NCI-H2081 treated with DMSO at 0.1 percent for 48 hours (cell line): ENCODE measurements at regions not wholly inside any gene's neighbourhood (a gene's known extent, or its start where the extent isn't known, plus 50 kb on each side); places are given as distances from the start of the nearest gene placed in this dataset.
A peak's percentile ranks its signal among the peaks of the same experiment; 100 is the strongest.

Source experiments
- DNase-seq: peaks from one replicate; lab custom pipeline; 2025; lab: John Stamatoyannopoulos, UW

DNA sequence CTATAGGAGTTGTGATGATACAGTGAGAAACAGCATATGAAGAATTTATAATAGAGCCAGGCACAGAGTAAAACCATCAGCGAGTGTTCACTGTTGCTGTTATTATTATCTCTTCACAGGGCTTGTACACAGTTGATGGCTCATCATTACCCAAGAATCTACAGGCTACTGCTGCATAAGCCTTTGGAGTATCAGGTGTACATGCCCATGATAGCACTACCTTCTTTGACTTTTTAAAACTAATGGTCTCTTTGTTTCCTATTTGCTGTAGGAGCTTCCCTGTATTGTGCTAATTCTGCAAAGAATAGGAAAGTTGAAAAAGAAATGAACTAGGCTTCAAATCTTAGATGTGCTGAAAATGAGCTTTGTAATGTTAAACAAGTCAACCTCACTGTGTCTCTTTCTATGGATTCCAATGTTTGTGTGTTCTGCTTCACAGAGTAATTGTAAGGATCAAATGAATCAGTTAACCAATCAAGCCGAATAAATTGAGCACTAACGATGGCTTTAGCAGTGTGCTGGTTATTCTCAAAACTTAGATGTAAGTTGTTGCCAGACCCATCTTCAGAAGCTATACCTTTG, 138.8 kb downstream of the TUSC7 start:
- DNase-seq: no peak

DNA sequence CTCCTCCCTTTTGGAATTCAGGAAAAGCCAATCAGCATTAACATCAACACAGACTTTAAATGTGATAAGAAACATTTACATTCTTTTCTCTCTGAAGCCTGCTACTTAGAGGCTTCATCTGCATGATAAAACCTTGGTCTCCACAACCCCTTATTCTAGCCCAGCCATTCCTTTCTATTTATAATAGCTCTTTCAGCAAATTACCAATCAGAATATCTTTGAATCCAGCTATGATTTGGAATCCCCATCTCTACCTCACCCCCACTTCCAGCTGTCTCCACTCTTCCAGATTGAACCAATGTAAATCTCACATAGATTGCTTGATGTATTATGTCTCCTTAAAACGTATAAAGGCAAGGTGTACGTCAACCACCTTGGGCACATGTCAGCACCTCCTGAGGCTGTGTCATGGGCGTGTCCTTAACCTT, 139.7 kb downstream of the TUSC7 start:
- DNase-seq: no peak

DNA sequence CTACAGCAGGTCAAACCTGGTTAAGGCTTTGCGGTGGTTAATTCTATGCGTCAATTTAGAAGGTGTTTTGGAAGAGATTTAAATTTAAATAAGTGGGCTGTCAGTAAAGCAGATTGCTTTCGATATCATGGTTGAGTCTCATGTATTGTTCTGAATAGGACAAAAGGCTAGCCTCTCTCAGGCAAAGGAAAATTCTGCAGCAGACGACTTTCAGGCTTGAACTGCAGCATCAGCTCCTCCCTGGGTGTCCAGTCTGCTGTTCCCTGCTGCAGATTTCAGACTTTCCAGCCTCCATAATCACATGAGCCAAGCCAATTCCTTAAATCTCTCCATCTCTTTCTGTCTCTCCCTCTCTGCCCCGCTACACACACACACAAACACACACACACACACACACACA, 143.2 kb downstream of the TUSC7 start:
- no peak for DNase-seq

DNA sequence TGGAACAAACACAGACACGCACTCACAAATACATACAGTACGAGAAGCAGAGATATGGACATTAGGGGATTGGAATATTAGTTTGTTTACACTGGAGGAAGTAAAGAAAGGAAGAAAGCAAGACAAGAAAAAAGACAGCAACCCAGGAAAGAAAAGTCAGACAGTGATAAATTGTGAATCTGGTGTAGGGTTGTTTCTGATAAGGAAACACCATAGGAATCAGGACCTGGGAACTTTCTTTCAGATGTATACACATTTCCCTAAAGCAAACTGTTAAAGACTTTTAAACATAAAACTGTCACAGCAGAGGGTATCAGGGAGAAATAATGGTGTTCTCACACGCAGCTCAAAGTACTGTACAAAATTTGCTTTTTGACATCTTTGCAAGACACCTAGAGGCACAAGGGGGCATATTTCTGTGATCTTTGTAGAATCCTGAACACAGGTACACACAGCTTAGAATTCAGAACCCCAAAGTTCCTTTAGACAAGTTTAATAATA, 153.7 kb downstream of the TUSC7 start:
- no peak for DNase-seq

DNA sequence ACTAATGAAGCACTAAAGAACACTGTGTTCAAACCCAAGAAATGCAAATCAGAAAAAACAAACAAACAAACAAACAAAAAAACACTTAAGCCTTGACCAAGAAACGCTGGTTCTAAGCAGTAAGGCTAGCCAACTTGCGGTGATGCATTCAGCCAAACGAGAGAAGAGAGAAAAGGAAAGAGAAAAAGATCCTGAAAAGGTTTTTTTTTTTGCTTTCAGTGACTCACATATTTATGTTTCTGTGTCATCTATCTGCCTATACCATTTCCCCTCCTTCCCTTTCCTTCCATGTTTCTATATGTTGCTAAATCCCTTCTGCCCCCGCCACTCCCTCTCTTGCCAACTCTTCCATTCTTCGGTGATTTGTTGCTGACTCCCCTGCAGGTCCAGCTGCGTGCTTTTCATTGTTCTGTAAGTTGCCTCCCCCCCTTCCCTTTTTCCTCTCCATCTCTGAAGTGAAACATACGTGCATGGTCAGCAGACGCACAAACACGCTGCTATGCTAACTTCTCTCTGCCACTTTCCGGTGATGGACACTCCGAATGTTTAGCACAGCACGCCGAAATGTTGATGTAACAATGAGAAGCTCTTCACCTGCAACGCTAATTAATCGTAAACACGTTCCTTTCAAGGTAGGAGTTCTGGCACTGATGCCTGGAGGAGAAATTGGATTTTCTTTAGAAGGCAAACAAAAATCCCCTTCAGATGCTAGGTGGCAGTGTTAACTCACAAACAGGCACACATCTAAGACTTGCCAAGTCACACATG, 154.4 kb downstream of the TUSC7 start:
- DNase-seq: peak; percentile 46

DNA sequence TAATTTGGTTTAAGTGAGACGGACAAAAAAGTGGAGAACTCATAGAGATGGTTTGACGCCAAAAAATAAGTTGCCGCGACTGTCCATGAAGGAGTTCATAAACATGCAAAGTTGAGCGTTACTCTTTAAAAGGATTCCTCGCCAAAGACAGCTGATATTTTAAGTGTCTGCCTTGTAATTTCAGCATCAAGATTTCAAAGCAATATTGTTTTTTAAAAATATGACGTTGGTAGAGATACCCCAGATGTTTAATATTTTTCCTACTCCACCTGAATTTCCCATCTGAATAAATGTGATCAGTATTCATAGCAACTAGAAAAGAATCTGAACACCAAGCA, 155.0 kb downstream of the TUSC7 start:
- no peak for DNase-seq

DNA sequence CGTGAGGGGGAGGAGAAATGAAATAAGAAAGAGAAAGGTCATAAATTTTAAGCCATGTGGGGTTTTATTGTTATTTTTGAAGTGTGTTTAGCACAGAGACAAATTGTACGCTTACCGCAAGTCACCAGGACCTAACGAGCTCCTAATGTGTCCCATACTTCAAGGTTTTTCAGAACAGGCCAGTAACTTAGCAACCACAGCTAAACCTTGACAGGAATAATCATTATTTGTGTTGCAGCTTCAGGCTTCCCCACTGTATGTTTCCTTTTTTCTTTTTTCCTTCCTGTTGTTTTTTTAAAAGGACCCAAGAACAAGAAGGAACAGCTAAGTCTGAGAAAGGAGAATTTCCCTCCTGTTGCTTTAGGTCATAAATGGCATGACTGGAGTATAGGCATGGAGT, 160.8 kb downstream of the TUSC7 start:
- no peak for DNase-seq

DNA sequence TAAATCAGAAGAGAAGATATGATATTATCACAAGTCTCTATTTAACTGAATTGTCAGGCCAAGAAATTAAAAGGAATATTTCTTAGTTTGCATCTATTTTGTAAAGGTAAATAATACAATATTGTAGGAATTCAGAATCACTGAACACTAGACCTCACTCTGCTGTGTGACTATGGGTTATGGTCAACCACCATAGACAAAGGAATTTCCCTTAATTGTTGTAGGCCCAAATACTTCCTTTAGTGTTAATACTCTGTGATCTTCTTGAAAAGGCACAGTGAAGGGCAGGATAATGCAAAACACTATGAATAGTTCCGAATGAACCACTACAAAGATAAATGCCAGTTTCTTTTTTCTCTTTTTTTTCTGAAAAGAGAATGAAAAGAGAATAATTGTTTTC, 162.3 kb downstream of the TUSC7 start:
- no peak for DNase-seq

DNA sequence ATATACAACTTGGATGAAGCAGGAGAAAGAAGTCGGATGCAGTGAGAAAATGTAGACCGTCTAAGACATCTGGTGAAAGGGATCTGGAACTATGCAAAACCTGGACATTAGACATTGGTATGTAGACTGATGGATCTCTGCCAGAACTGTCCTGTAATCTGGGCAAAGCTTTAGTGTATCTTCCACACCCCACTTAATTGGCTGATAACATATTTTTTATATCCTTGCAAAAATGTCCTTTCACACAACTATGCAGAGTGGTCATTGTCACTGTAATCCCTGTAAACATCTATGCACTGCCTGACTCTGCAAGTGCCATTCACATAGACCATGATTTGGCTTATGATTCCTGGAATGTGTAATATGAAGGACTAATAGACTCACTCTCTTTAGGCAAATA, 163.1 kb downstream of the TUSC7 start:
- no peak for DNase-seq

DNA sequence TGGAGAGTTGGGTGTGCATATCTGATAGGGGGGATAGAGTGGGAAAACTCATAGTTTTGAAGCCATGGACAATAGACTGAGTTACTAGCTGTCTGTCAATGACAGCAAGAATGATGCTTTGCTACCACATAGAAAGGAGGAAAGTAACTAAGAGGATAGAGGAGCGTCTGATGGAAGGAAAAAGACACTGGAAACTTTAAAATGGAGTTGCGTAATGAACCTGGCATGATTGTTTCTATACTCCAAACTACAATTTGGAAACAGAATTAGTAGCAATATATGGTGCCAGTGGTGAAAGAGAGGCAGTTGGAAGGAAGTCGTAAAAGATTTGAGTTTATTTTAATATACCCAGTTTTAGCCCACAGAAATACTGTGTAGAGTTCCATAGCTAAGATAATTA, 163.6 kb downstream of the TUSC7 start:
- no peak for DNase-seq

DNA sequence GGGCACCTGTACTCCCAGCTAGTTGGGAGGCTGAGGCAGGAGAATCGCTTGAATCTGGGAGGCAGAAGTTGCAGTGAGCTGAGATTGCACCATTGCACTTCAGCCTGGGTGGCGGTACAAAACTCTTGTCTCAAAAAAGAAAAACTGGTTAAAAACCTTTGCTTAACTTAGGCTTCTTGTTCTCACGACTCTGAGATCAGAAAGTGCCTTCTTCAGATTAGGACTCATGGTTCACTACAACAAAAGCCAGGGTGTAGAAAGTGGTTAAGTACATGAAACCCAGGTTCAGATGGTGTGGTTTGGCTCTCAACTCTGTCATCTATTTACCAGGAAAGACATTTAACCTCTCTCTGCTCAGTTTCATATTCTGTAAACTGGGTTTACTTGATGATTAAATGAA, 168.4 kb downstream of the TUSC7 start:
- DNase-seq: no peak

DNA sequence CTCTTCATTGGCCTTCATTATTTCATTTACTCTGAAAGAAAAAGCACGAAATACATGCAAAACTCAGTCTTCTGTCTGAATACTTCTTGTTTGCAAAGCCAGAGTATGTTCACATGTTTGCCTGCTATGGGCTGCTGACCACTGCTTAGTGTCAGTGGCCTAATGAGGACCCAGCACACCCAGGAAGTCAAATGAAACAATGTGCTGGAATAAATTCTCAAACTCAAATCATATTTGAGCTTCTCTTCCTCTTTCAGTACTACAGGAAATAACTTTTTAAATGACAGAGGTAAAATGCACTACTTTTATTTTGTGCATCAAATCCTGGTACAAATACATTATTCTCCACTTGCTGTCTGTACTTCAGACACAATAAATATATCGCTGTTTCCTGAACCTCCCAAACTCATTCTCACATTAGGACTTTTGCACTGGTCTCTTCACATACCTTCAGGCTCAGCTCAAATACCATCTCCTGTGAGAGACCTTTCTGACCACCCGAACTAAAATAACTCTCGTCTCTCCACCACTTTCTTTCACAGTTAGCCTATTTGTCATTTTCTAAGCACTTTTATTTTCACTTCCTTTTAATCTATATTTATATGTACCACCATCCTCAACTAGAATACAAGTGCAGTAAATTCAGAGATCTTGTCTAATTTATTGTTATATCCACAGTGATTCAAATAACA, 176.8 kb downstream of the TUSC7 start:
- DNase-seq: no peak

DNA sequence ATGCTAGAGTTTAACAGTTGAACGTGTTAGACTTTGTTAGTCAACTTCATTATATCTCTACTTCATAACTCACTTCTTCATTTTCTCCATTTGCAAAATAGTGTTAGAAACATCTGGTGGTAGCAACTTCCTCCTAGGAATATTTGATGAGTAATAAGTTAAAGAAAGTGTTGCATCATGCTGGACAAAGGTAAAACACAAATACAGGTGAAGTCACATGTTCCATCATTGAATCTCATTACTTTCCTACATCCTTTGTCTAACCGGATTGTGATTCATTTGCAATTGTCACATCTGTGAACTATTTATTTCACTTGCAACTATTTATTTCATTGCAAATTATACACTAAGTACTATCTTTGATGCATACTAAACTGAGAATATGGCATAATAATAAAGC, 186.5 kb downstream of the TUSC7 start:
- DNase-seq: no peak

DNA sequence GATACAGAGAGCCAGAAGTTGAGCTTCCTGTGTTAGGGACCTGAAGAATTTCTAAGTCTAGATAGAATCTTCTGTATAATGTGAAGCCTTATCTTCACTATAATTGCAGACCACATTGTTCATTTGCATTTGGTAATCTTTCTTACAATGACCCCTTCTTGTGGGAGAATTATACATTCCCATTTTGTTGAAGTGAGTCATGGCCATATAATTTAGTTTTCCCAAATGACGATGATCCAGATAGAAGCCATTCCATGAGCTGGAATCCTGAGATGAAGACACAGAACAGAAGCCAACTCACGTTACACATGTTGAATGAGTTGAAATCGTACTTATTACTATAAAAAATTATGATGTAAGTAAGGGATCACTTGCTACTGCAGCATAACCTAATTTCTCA, 187.8 kb downstream of the TUSC7 start:
- DNase-seq: no peak

DNA sequence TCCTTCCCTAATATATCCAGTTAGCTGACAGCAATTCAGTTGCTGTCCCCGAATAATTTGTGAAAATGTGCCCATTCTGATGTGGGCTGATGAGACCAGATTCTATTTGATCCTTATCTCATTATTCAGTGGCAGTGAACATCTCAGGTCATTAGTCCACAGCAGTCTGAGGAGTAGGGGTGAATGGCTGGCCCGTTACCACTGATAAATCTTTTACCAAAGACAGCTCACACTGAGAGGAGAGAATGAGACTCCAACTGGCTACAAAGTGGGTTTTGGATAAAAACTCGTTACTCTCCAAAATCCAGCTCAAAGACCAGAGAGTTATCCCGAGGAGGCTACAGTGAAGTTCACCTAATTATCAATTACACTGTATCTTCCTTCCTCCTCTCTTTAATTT, 189.7 kb downstream of the TUSC7 start:
- no peak for DNase-seq

DNA sequence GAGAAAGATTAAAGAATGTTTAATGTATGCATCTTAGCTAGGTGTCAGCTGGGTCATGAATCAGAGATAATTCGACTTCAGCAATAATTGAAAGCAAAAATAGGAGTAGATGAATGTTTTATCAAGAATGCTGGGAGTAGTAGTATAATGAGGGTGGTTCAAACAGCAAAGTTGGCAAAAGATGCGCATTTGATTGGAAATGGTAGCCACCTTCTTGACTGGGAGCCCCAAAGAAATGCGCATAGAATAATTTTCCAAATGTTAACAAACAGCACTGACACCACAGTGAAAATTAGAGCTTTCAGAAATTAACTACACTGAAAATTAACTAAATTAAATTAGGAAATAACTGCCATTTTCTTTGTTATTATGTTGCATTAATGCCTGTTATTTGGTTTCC, 195.8 kb downstream of the TUSC7 start:
- DNase-seq: no peak

DNA sequence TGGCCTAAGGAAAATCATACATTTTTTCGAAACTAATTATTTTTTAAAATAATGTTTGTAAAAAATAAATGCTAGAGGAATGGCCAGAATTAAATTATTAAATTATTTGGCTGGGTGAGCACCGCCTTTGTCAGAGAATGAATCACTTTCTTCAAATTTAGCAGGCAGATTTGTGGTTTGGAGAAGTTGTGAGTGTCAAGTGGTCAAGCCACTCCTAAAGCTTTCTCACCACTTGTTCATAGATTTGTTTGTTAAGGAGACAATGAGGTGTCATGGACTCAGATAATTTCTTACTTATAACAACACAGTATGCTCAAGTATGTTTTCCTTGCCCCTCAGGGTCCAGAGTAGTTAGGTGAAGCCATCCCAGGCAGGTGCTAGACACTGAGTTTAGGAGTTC, 196.2 kb downstream of the TUSC7 start:
- no peak for DNase-seq

DNA sequence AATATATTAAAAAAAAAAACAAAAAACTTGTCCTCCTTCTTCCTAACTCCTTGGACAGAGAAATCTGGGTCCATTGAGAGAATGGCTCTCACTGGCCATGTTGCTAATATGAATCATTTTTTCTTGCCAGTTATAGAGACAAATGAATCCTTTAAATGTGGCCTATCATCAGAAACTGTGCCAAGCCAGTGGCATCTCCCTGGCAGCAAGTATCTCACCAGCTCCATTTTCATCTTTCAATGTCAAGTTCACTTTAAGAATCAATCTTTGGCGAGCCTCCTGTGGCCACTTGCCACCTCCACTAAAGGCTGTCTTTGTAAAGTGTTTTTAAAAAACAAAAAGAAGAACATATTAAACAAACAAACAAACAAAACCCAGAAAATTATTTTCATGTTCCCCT, 202.5 kb downstream of the TUSC7 start:
- no peak for DNase-seq

DNA sequence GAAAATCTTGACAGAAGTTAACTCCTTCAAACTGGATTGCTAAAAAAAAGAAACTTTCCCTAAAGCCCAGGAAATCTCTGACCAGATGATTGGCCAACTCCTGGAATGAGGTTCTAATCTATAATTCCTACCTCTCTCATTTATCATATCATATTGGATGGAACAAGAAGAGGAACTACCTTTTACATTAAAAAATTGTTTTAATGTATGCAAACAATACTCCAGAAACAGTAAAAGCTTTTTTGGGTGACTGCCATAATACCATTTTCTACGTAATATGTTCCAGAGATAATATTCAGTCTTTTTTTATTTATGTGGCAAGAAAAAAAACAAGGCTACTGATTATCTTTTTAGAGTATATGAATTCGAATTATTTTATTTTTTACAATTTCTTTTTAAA, 204.4 kb downstream of the TUSC7 start:
- no peak for DNase-seq

DNA sequence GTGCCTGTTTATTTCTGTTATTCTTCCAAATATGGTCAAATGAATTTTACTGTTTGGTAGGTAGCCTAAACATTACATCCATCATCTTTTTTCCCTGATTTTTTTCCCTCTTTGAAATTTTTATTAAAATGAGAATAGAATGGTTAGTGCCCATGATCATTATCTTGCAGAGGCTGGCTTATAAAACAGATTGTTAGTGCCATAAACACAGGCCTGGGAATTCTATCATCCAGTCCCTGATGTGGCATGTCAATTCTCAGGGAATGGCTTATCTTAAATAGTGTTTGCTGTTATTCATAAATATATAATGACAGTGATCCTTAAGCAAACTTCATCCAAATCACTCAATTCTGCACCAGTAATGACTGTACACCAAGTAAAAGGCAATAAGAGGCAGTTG, 207.3 kb downstream of the TUSC7 start:
- no peak for DNase-seq

DNA sequence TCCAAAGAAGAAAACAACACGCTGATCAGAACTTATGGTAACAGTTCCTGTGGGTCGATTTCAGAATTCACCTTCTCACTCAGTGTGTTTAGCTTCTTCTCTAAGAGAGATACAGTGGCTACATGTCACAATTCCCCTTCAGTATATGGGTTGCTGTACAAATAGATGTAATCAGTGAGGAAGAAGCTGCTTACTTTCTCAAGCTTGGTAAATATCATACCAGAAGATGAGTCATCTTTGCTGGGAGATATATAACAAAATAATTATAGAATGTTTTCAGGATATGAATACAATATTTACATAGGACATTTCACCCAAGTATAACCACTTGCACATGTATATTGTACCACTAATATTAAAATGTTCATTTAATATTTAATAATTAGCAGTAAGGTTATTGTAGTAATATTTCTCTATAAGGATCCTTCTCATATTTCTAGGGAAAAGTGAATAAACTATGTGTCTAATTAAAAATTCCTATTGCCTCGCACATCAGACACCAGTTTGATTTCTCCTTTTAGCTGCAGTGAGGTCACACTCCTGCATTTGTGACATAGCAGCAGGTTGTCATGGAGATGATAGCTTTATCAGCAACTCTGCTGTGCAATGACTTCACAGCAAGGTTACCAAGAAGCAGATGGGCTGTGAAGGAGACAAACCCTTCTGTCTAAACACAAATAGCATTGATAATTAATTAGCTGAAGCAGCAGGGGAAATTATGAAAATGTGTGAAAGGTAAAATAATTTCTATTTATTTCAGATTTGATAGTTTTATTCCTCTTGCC, 211.4 kb downstream of the TUSC7 start:
- DNase-seq: no peak

DNA sequence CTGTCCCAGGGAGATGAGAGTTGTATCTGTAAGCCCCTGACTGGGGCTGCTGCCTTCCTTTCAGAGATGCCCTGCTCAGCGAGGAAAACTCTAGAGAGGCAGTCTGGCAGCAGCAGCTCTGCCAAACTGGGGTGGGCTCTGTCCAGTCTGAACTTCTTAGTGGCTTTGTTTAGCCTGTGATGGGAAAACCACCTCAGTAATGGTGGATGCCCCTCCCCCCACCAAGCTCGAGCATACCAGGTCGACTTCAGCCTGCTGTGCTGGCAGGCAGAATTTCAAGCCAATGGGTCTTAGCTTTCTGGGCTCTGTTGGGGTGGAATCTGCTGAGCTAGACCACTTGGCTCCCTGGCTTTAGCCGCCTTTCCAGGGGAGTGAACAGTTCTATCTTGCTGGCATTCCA, 218.3 kb downstream of the TUSC7 start:
- no peak for DNase-seq
